Transverse colon (tissue), 4 donors: ENCODE measurements at regions not wholly inside any gene's neighbourhood (a gene's known extent, or its start where the extent isn't known, plus 50 kb on each side); places are given as distances from the start of the nearest gene placed in this dataset.

Source experiments
- DNase-seq: peaks from one replicate; pipeline ENCODE4 v3.0.0-alpha.2; 2019
- H3K27ac ChIP-seq, 4 donors: fragments of 200-600 bp; sonication (generic); 2 replicates each; pipeline ENCODE4 v1.5.1; 2016 to 2018; ENCODE audit warnings: inconsistent platforms in 4 of 4
- H3K27me3 ChIP-seq: fragments of 200-600 bp; sonication (generic); 2 replicates; pipeline ENCODE4 v1.5.1; 2017; ENCODE audit warnings: inconsistent platforms
- H3K36me3 ChIP-seq, 4 donors: fragments of 200-600 bp; sonication (generic); 2 replicates each; pipeline ENCODE4 v1.5.1; 2017 to 2019; ENCODE audit warnings: inconsistent platforms in 4 of 4
- H3K4me1 ChIP-seq, 4 donors: fragments of 200-600 bp; sonication (generic); 2 replicates each; pipeline ENCODE4 v1.5.1; 2017 to 2020; ENCODE audit warnings: inconsistent platforms in 4 of 4
- H3K4me3 ChIP-seq, 4 donors: fragments of 200-600 bp; sonication (generic); 1 replicate in 1 of 4; 2 replicates in 3 of 4; pipeline versions ENCODE4 v1.5.1 to v1.6.1; 2017 to 2019; ENCODE audit warnings: inconsistent platforms in 4 of 4
- H3K9me3 ChIP-seq, 2 donors: fragments of 200-600 bp; sonication (generic); 2 replicates each; pipeline ENCODE4 v1.5.1; 2017 to 2019; ENCODE audit warnings: inconsistent platforms in 2 of 2
- CTCF ChIP-seq, 5 experiments: fragments of 200-600 bp in 3 of 5; fragments of 450-650 bp in 2 of 5; sonication (generic) in 3 of 5; IDR thresholded peaks; 1 replicate in 2 of 5; 2 replicates in 3 of 5; pipeline ENCODE4 v1.5.1; 2016 to 2017; ENCODE audit warnings: antibody characterized with exemption in 5 of 5, inconsistent platforms in 3 of 5, mild to moderate bottlenecking in 2 of 5, moderate library complexity in 1 of 5
- EP300 ChIP-seq: sonication (generic); formaldehyde crosslinking; IDR thresholded peaks from one replicate; pipeline ENCODE4 v1.6.1; 2017; ENCODE audit warnings: antibody characterized with exemption, low read depth
- POLR2A ChIP-seq: fragments of 450-650 bp; IDR thresholded peaks from one replicate; pipeline ENCODE4 v1.6.1; 2016; ENCODE audit warnings: antibody characterized with exemption, mild to moderate bottlenecking, moderate library complexity
- POLR2AphosphoS5 ChIP-seq, 3 donors: sonication (generic); formaldehyde crosslinking; IDR thresholded peaks; one replicate each; pipeline ENCODE4 v1.6.1; 2016; ENCODE audit warnings: antibody characterized with exemption in 3 of 3
- WGBS, 2 donors: methylation state at CpG; one replicate each; pipeline ENCODE4 v1.1.5; 2018; ENCODE audit warnings: low coverage in 1 of 2; 5-methylcytosine and 5-hydroxymethylcytosine counted together
- in situ Hi-C, 4 donors: fragments of 200-750 bp; cut with MboI; loops; one replicate each; pipeline versions ENCODE4 v1.15.0 to v1.15.1; 2017; ENCODE audit warnings: low sequenced_read_pairs in 3 of 4, low pct_ligation_motif_present in 1 of 4, low pct_unique_long_range_greater_than_20kb in 1 of 4
- intact Hi-C: fragments of 100-400 bp; cut with DNase I; formaldehyde crosslinking; loops from one replicate; pipeline ENCODE4 v1.15.1; 2023; ENCODE audit warnings: low total_unique reads

GRCh38 chr5:111587728-111588127 is 75.4 kb upstream of the STARD4 start:
- Histone ChIP-seq H3K27ac (no peak overlapping the region), H3K36me3 (no peaks in the 10 kb centered on the region), H3K27me3 (no peaks in the 10 kb centered on the region), H3K4me3 (no peak overlapping the region), H3K4me1 (no peaks in the 10 kb centered on the region), H3K9me3 (no peaks in the 10 kb centered on the region)
- no peak for DNase-seq
- in situ Hi-C loops (no loop called here), intact Hi-C loops (no loop called here)
- no peak for TF ChIP-seq EP300
- TF ChIP-seq POLR2AphosphoS5 (IDR thresholded peaks at IDR 0.05): no peak
- no peak for TF ChIP-seq POLR2A
- TF ChIP-seq CTCF (IDR thresholded peaks at IDR 0.05): no peak

DNA sequence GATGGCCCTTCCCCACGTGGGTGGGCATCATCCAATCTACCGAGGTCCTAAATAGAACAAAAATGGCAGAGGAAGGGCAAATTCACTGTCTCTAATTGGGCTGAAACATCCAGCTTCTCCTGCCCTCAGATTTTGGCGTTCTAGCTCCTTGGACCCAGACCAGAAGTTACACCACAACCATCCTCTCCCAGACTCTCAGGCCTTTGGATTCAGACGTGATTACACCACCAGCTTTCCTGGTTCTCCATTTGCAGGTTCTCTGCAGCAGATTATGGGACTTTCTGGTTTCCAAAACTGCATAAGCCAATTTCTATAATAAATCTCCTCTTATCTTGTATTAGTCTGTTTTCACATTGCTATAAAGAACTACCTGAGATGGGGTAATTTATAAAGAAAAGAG is 73.6 kb upstream of the STARD4 start:
- WGBS, 2 donors: 61 to 63% methylated on average over 3 to 4 of the region's 4 CpGs
- intact Hi-C loops: no loop called here

GRCh38 chr5:111585291-111585690 is 73.0 kb upstream of the STARD4 start:
- Histone ChIP-seq H3K4me1 (no peaks in the 10 kb centered on the region), H3K27ac (no peak overlapping the region), H3K4me3 (no peak overlapping the region), H3K36me3 (no peaks in the 10 kb centered on the region), H3K27me3 (no peaks in the 10 kb centered on the region), H3K9me3 (no peaks in the 10 kb centered on the region)
- intact Hi-C loops: no loop called here
- no peak for DNase-seq
- in situ Hi-C loops: no loop called here
- 40 to 72% methylated on average over 1 of the region's 1 CpG for WGBS, 2 donors
- TF ChIP-seq CTCF (IDR thresholded peaks at IDR 0.05): no peak
- TF ChIP-seq EP300: no peak
- TF ChIP-seq POLR2A: no peak
- no peak for TF ChIP-seq POLR2AphosphoS5 (IDR thresholded peaks at IDR 0.05)

More for the DNA sequence above, 73.6 kb upstream of the STARD4 start:
- TF ChIP-seq CTCF (IDR thresholded peaks at IDR 0.05) (no peak), POLR2A (no peak), POLR2AphosphoS5 (IDR thresholded peaks at IDR 0.05) (no peak), EP300 (no peak)
- Histone ChIP-seq H3K4me3 (no peak overlapping the region), H3K27me3 (no peaks in the 10 kb centered on the region), H3K36me3 (no peaks in the 10 kb centered on the region), H3K9me3 (no peaks in the 10 kb centered on the region), H3K4me1 (no peaks in the 10 kb centered on the region), H3K27ac (no peak overlapping the region)
- DNase-seq: no peak
- in situ Hi-C loops: no loop called here

DNA sequence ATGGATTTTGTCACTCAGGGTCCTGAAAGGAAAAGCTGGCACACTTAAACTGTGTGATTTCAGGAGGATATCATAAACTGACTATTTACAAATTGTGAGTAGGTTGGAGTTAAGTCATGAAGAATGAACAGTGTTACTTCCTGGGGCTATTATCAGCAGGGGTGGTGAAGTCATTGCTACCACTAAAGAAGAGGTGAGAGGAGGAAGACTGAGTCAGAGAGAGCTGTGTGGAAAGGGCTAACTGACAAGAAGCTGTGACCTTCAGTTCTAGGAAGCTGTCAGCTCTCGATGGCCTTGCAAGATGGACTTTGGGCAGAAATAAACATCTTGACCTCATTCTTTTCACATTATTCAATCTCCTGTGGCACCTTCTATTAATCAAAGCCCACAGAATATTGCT is 72.3 kb upstream of the STARD4 start:
- H3K36me3 ChIP-seq: no peaks in the 10 kb centered on the region
- in situ Hi-C loops: no loop called here
- intact Hi-C loops: no loop called here
- DNase-seq: no peak
- H3K27ac ChIP-seq: no peak overlapping the region
- no peak overlapping the region for H3K4me3 ChIP-seq
- H3K9me3 ChIP-seq: no peaks in the 10 kb centered on the region
- no peaks in the 10 kb centered on the region for H3K4me1 ChIP-seq
- WGBS, 2 donors: 60% methylated on average over 1 of the region's 1 CpG
- TF ChIP-seq POLR2AphosphoS5 (IDR thresholded peaks at IDR 0.05) (no peak), EP300 (no peak), CTCF (IDR thresholded peaks at IDR 0.05) (no peak), POLR2A (no peak)
- H3K27me3 ChIP-seq: no peaks in the 10 kb centered on the region
